ENCODE measurements at regions not wholly inside any gene's neighbourhood (a gene's known extent, or its start where the extent isn't known, plus 50 kb on each side); places are given as distances from the start of the nearest gene placed in this dataset.
"Not testable (repeated sequence)": the region's sequence is repeated elsewhere in the genome, so short reads cannot be mapped to it uniquely, and the experiment has no call there.

DNA sequence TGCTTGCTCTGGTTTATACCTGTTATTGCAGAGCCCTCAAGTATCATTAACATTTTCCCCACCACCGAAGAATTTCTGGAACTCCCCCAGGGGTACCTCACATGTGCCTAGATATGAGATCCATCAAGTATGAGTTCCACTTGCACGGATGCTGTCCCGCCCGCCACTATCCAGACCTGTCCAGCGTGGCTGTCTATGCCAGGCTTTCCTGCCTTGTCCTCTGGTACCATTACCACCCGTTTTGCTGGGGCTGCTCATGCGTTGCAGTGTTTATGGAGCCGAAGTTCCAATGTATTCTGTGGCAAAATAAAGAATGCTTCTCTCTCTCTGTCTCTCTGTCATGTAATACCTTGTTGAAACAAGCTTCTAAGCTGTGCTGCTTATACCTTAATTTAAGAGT, 543.5 kb upstream of the PTBP2 start:
- no peak for DNase-seq (ENCODE audit: low spot score)

- no peak for DNase-seq (ENCODE audit: low spot score)
Measured at GRCh38 chr1:96183485-96183884, 538.1 kb upstream of the PTBP2 start.

DNA sequence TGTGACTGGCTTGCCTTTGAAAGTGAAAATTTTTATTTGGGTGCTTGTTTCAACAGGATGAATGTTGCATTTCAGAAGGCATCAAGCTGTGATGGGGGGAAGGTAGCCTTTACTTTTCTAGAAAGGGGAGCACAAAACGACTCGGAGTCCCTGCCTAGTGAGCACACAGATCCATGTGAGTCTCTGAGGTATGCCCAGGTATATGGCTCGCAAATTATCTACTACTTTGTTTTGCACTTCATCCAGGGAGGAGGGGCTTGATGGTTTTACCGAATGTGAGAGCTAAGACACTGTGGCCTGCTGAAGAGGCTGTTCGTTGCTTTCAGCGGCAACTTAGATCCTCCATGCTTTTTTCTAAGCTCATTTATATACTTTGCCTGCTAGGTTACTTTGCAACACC, 537.7 kb upstream of the PTBP2 start:
- DNase-seq (ENCODE audit: low spot score) = no peak

GRCh38 chr1:96185181-96185580, 536.4 kb upstream of the PTBP2 start:
- no peak for DNase-seq (ENCODE audit: low spot score)

GRCh38 chr1:96187020-96187419, 534.6 kb upstream of the PTBP2 start:
- DNase-seq (ENCODE audit: low spot score) = no peak

DNA sequence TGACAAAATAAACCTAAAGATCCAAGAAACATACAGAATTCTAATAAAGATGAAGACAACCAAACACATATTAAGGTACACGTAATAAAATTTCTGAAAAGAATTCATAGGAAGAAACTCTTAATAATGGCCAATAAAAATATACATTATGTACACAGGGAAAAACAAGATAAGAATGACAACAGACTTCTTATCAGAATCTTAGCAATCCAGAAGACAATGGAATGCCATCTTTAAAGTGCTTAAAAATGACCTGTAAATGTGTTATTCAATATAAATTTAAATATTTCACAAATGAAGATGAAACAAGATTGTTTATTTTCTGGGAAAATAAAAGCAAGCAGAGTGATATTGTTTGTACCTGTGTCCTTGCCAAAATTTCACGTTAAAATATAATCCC, 530.4 kb upstream of the PTBP2 start:
- no peak for DNase-seq (ENCODE audit: low spot score)

GRCh38 chr1:96206451-96206850, 515.1 kb upstream of the PTBP2 start:
- DNase-seq (ENCODE audit: low spot score) = no peak

DNA sequence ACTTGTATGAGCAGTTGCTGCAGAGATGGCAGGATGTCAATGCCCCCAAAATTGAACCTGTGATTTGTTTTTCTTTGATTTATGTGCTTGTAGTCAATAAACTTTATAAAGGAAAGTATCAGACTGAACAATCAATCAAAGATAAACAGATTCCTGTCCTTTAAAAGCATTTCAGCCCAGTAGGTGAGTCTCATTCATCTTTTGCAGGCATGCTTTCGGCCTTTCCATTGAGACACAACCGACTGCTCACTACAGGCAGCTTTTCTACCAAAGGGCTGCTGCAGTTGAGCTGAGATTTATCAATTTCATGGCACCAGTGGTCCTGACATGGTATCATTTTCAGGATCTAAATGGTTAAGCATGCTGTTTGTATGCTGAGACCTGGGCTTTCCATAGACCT, 513.6 kb upstream of the PTBP2 start:
- no peak for DNase-seq (ENCODE audit: low spot score)

DNA sequence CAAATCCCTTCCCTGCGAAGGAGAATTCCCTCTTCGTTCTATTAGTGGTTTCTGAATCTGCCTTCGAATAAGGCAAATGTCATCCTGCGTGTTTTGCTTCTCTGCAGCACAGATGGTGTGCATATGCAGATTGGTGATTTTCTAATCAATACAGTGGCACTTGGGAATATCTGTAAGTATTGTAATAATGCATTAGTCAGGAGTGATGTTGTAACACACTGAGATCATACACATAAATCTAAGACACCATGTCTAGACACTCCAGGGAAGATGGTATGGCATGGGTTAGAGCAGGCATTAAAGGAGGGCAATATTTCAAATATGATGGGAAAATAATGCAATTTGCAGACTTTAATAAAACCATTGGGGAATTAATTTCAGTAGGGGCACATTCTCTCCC, 513.2 kb upstream of the PTBP2 start:
- DNase-seq (ENCODE audit: low spot score) = no peak

DNA sequence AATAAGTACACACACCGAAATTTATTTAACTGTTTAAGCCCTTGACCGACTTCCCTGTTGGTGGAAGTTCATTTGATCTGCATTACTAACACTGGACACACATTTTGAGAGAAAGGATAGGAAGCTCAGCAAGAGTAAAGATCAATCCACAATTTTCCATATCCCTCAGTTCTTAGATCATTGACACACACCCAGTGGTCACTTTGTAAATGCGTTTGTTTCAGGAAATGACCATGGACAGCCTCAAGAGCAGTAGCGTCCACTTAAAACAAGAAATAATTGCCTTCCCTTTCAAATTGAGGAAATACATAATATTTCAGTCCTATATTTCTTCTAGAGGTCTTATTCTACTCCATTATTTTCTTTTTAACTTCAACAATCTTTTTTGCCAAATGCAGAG, 511.5 kb upstream of the PTBP2 start:
- DNase-seq (ENCODE audit: low spot score) = no peak

- DNase-seq (ENCODE audit: low spot score) = no peak
Measured at GRCh38 chr1:96211202-96211601, 510.4 kb upstream of the PTBP2 start.

DNA sequence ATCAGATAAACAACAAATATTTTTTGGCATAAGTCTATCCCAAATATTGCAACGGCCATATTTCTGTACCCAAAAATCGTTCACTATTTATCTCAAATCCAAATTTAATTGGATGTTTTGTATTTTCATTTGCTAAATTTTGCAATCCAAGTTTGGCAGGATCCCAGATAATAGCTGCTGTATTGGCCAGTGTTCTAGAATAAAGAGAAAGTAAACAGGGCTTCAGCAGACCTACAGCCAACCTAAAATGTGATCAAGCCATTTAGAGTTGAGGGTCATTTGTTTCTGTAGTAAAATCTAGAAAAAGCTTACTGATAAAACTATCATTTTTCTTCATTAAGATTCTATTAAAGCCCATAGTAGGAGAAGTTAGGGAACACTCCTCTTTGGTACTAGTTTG, 506.6 kb upstream of the PTBP2 start:
- no peak for DNase-seq (ENCODE audit: low spot score)

DNA sequence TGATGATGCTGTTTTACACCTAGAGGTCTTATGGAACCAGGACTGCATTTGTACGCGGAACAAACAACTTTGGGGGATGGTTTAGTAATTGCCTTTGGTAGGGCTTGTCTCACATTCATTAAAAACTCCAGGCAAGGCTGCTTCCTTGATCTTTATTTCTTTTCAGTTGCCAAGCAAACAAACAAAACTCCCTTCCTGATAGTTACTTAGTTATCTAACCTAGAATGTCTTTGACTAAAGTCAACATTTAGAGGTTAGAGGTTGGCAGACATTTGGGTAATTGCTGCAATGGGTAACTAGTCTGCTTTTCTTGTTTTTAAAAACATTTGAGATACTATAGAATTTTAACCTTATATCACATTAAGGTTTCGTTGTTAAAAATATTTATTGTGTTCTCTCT, 500.9 kb upstream of the PTBP2 start:
- no peak for DNase-seq (ENCODE audit: low spot score)

GRCh38 chr1:96222701-96223100, 498.9 kb upstream of the PTBP2 start:
- DNase-seq (ENCODE audit: low spot score) = no peak

DNA sequence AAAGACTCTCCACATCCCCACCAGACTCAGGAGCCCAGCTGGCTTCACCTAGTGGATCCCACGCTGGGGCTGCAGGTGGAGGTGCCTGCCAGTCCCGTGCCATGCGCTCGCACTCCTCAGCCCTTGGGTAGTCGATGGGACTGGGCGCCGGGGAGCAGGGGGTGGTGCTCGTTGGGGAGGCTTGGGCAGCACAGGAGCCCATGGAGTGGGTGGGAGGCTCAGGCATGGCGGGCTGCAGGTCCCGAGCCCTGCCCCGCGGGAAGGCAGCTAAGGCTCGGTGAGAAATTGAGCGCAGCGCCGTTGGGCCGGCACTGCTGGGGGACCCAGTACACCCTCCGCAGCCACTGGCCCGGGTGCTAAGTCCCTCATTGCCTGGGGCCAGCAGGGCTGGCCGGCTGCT, 497.4 kb upstream of the PTBP2 start:
- not testable (repeated sequence) for DNase-seq (ENCODE audit: low spot score)

DNA sequence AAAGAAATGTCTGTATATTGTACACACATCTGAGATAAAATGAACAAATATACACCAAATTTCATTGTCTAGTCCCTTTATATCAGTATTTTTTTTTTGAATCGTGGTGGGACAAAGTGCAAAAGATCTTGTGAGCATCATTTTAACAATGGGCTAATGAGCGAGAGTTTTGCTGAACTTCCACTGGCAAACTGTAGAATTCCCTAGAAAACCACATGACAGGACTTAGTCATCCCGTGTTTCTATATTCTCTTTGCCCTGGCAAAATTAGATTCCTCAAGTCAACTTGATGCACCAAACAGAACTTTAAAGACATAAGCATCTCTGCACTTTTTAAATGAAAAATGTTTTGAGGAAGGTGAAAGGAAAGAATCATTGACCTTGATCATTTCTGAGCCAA, 488.2 kb upstream of the PTBP2 start:
- DNase-seq (ENCODE audit: low spot score) = no peak

DNA sequence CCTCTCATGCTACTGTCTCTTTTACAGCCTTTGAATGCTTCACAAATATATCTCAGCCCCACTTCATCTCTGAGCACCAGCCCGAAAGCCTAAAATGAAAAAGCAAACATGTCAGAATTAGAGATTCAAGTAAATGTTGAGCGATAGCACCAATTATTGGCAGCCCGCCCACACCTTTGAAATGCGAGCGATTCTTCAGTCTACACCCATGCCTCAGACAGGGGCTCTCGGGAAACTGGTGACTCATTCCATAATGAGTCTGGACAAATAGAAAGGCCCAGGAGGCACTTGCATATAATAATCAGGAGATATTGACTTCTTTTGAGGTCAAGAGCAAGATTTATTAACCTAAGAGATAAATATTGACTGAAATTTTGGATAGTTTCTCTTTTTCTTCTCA, 487.3 kb upstream of the PTBP2 start:
- no peak for DNase-seq (ENCODE audit: low spot score)

DNA sequence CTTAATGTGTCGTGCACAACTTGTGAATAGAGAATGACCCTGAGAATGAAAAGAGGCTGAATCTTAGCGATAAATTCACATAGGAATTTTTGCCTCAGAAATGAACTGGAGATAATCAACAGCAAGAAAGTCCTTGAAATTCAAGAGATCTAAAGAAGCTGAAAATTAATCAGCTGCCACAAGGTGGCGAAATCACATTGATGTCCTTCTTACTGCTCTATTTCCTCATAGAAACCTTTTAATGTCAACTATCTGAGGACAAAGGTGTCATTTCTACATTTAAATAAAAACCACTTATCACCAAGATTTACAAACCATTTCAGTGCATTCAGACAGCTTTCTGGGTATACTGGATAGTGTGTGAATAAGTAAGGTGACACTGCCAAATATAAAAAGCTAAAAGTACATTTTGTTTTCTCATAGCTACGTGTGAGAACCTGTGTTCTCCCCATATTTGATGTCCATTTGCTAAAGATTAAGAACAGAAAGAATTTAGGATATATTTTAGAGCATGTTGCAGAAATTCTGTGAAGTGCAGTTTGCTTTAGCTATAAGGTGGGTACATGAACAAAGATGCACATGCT, 485.3 kb upstream of the PTBP2 start:
- DNase-seq (ENCODE audit: low spot score) = peak; percentile 49

- DNase-seq (ENCODE audit: low spot score) = no peak
Measured at GRCh38 chr1:96238426-96238825, 483.2 kb upstream of the PTBP2 start.

DNA sequence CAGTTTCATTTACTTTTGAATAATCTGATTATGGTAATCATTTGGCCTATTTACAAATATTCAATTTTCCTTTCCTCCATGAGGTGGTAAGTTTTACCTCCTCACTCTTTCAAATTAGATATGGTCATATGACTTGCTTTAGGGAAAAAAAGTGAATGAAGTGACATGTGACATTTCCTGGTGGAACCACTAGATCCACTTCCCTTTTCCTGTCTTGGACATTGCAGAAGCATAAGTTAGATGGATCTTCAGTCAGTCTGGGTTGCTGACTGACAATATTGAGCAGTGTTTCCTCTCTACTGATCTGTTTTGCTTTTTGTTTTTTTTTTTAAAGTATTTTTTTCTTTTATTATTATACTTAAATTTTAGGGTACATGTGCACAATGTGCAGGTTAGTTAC, 481.1 kb upstream of the PTBP2 start:
- DNase-seq (ENCODE audit: low spot score) = no peak

DNA sequence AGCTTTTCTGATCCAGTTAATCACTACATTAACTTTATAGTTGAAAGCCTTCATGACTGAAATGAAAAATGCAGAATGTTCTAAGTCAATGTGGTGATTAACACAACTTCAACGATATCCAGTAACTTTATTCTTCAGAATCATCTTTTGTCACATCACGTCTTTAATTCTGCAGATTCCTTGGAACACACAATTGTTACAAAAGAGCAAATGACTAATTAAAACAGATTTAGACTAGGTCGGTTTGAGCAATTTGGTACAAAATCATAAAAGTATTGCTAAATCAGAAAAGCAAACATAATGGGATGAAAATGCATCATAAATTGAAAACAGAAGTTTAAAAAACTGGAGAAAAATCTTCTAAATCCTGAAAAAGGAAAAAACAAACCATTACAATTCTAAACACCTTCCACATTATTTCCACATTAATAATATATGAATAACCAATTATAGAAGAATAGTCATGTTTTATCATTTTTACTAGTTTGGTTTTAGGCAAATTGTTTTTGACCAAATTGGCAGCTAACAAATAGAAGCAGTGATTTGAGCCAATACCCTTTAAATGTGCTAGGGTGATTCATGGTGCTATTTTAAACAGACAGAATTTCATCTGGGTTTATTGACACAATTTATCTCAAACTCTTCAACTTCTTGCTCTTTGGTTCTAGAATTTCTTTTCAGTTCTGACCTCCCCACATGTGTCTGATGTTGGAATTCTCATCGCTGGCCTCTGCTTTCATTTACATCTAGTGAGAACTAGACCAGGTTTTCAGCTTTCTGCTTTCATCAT, 468.1 kb upstream of the PTBP2 start:
- DNase-seq (ENCODE audit: low spot score) = no peak

GRCh38 chr1:96256130-96256790, 465.3 kb upstream of the PTBP2 start:
- no peak for DNase-seq (ENCODE audit: low spot score)

DNA sequence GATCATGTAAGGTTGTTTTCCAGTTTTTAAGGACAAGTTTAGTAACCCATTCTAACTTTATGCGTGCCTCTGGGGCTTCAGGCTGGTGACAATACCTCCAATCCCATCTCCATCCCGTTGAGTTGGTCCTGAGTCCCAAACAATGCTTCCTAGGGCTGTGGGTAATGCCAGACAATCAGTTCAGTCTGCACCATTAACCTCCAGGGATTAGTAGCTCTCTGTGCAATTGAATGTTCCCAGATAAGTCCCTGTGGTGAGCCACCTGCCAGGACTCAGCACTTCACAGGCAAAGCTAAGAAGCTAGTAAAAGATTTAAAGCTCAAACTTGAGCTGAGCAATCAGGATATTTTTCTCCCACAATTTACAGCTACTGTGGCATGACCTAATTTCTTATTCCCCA, 462.2 kb upstream of the PTBP2 start:
- no peak for DNase-seq (ENCODE audit: low spot score)

Measured in SK-N-DZ (cell line).